Gastroesophageal sphincter (tissue), 3 donors: ENCODE measurements at regions not wholly inside any gene's neighbourhood (a gene's known extent, or its start where the extent isn't known, plus 50 kb on each side); places are given as distances from the start of the nearest gene placed in this dataset.

Experiments
- EP300 ChIP-seq: sonication (generic); formaldehyde crosslinking; IDR thresholded peaks from one replicate; pipeline ENCODE4 v1.6.1; 2017; ENCODE audit warnings: antibody characterized with exemption, mild to moderate bottlenecking
- POLR2A ChIP-seq, 2 donors: fragments of 450-650 bp; IDR thresholded peaks; one replicate each; pipeline ENCODE4 v1.6.1; 2017; ENCODE audit warnings: antibody characterized with exemption in 2 of 2, mild to moderate bottlenecking in 2 of 2, moderate library complexity in 1 of 2
- TF ChIP-seq, protein P1 (sequence below), 4 experiments: fragments of 200-600 bp in 2 of 4; fragments of 450-650 bp in 2 of 4; sonication (generic) in 1 of 4; IDR thresholded peaks; one replicate each; pipeline ENCODE4 v1.5.1; 2017 to 2019; ENCODE audit warnings: antibody characterized with exemption in 4 of 4, mild to moderate bottlenecking in 2 of 4, moderate library complexity in 2 of 4

DNA sequence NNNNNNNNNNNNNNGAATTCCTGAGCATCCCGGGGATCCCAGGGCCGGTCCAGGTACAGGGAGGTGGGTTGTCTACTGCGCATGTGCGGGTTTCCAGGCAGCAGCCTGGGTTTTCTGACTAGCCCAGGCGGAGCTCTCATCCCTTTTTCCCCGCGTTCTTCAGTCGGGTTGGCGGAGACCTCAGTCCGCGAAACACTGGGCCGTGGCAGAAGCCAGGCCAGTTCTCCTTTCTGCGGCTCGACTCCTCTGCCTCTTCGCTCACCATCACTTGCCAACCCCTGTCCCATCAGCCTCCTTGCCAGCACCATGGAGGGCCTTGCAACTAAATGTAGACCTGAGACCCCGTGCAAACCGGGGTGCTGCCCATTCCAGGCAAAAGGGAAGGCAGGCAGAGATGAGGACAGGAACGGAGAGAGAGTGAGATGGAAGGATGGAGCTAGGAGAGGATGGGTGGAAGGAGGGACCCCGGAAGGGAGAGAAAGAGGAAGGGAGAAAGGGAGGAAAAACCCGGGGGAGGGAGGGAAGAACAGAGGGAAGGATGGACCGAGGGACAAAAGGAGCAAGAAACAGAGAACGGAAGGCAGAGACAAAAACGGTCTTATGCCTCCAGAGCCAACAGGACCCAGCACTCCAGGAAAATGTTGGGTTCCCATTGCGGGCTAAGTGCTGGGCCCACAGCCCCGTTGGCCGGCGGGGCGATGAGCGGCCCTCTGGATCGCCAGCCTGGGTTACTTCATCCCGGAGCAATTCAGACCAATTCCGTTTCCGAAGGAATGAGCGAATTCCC lies 445.4 kb upstream of the DEFB115 start:
- TF ChIP-seq POLR2A (IDR thresholded peaks at IDR 0.05) (no peak), EP300 (no peak)
- TF ChIP-seq, protein P1, sequence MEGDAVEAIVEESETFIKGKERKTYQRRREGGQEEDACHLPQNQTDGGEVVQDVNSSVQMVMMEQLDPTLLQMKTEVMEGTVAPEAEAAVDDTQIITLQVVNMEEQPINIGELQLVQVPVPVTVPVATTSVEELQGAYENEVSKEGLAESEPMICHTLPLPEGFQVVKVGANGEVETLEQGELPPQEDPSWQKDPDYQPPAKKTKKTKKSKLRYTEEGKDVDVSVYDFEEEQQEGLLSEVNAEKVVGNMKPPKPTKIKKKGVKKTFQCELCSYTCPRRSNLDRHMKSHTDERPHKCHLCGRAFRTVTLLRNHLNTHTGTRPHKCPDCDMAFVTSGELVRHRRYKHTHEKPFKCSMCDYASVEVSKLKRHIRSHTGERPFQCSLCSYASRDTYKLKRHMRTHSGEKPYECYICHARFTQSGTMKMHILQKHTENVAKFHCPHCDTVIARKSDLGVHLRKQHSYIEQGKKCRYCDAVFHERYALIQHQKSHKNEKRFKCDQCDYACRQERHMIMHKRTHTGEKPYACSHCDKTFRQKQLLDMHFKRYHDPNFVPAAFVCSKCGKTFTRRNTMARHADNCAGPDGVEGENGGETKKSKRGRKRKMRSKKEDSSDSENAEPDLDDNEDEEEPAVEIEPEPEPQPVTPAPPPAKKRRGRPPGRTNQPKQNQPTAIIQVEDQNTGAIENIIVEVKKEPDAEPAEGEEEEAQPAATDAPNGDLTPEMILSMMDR (IDR thresholded peaks at IDR 0.05): no peak
